MM.1S (cell line): ENCODE measurements at regions not wholly inside any gene's neighbourhood (a gene's known extent, or its start where the extent isn't known, plus 50 kb on each side); places are given as distances from the start of the nearest gene placed in this dataset.

Experiments
- DNase-seq: peaks from one replicate; pipeline ENCODE4 v3.0.0-alpha.2; 2015
- H2AFZ ChIP-seq: fragments of 300-600 bp; sonication (generic); 2 replicates; pipeline ENCODE4 v1.6.0; 2016; ENCODE audit warnings: antibody characterized with exemption, low read length
- H3F3A ChIP-seq: fragments of 300-600 bp; sonication (generic); 2 replicates; pipeline ENCODE4 v1.6.1; 2016; ENCODE audit warnings: mild to moderate bottlenecking, antibody characterized with exemption, low read length, moderate library complexity, mixed read lengths; ENCODE audit not compliant: insufficient read depth
- H3K27ac ChIP-seq: fragments of 300-600 bp; sonication (generic); 2 replicates; pipeline ENCODE4 v1.5.1; 2016; ENCODE audit warnings: mild to moderate bottlenecking, low read length
- H3K27me3 ChIP-seq: fragments of 300-600 bp; sonication (generic); replicated peaks from 2 replicates; pipeline ENCODE4 v1.6.0; 2016; ENCODE audit warnings: low read length; ENCODE audit not compliant: insufficient read depth
- H3K36me3 ChIP-seq: fragments of 300-600 bp; sonication (generic); replicated peaks from 2 replicates; pipeline ENCODE4 v1.6.1; 2016; ENCODE audit warnings: mild to moderate bottlenecking, low read length, mixed read lengths; ENCODE audit not compliant: insufficient read depth
- H3K4me1 ChIP-seq: fragments of 300-600 bp; sonication (generic); 2 replicates; pipeline ENCODE4 v1.6.1; 2016; ENCODE audit warnings: low read length, mixed read lengths
- H3K4me2 ChIP-seq: fragments of 300-600 bp; sonication (generic); 2 replicates; pipeline ENCODE4 v1.6.0; 2016; ENCODE audit warnings: low read depth, low read length
- H3K4me3 ChIP-seq: fragments of 300-600 bp; sonication (generic); 2 replicates; pipeline ENCODE4 v1.5.1; 2016; ENCODE audit warnings: low read length, mixed read lengths
- H3K79me2 ChIP-seq: fragments of 300-600 bp; sonication (generic); 2 replicates; pipeline ENCODE4 v1.6.1; 2016; ENCODE audit warnings: mixed run types, low read length, mixed read lengths
- H3K9ac ChIP-seq: fragments of 300-600 bp; sonication (generic); 2 replicates; pipeline ENCODE4 v1.6.1; 2016; ENCODE audit warnings: low read length, mixed read lengths
- H3K9me2 ChIP-seq: fragments of 300-600 bp; sonication (generic); replicated peaks from 2 replicates; pipeline ENCODE4 v1.6.1; 2016; ENCODE audit warnings: mild to moderate bottlenecking, low read length, mixed read lengths; ENCODE audit not compliant: insufficient read depth
- H3K9me3 ChIP-seq: fragments of 300-600 bp; sonication (generic); replicated peaks from 2 replicates; pipeline ENCODE4 v1.6.1; 2016; ENCODE audit warnings: mild to moderate bottlenecking, low read length, mixed read lengths; ENCODE audit not compliant: insufficient read depth
- H4K20me1 ChIP-seq: fragments of 300-600 bp; sonication (generic); 2 replicates; pipeline ENCODE4 v1.6.1; 2016; ENCODE audit warnings: mild to moderate bottlenecking, low read length, moderate library complexity, mixed read lengths; ENCODE audit not compliant: insufficient read depth
- EZH2 ChIP-seq: fragments of 300-600 bp; sonication (generic); optimal IDR thresholded peaks from 2 replicates; pipeline ENCODE3; 2017; ENCODE audit warnings: low read depth, mild to moderate bottlenecking, antibody characterized with exemption, low read length, mixed read lengths
- EZH2phosphoT487 ChIP-seq: fragments of 300-600 bp; sonication (generic); IDR thresholded peaks from 2 replicates; pipeline ENCODE4 v1.6.1; 2018; ENCODE audit warnings: antibody characterized with exemption, low read length
- TF ChIP-seq, protein P1 (sequence below): fragments of 300-600 bp; sonication (generic); IDR thresholded peaks from 2 replicates; pipeline ENCODE4 v1.5.1; 2016; ENCODE audit warnings: antibody characterized with exemption, low read length, mixed read lengths

DNA sequence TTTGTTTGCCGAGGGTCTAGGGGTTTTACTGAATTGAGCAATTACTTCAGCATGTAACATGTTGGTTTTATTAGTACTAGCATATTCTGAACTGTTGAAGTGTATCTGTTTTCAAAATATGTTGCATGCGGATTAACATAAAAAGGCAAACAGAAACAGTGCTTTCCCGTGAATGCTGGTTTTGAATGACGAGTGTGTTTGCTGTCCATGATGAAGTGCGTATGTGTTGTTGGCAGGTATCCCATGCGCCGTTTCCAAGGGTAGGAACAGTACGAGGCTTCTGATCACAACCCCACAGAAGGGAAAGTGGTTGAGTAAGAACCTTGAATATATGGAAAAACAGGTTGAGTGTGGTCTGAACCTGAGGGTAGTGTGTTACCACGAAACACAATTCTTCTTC, 232.9 kb downstream of the SAMD5 start:
- no peak for DNase-seq
- no peaks in the 10 kb centered on the region for H3K9me2 ChIP-seq
- no peaks in the 10 kb centered on the region for H3K36me3 ChIP-seq
- no peaks in the 10 kb centered on the region for H3K79me2 ChIP-seq
- H3K9me3 ChIP-seq: no peaks in the 10 kb centered on the region
- H3K4me2 ChIP-seq: no peak overlapping the region
- no peaks in the 10 kb centered on the region for H3K27me3 ChIP-seq
- no peak overlapping the region for H2AFZ ChIP-seq
- no peak overlapping the region for H3K9ac ChIP-seq
- no peaks in the 10 kb centered on the region for H3F3A ChIP-seq
- H3K4me3 ChIP-seq: no peak overlapping the region
- H3K27ac ChIP-seq: no peak overlapping the region
- H3K4me1 ChIP-seq: no peaks in the 10 kb centered on the region
- TF ChIP-seq EZH2phosphoT487 (no peak), EZH2 (no peak)
- TF ChIP-seq, protein P1, sequence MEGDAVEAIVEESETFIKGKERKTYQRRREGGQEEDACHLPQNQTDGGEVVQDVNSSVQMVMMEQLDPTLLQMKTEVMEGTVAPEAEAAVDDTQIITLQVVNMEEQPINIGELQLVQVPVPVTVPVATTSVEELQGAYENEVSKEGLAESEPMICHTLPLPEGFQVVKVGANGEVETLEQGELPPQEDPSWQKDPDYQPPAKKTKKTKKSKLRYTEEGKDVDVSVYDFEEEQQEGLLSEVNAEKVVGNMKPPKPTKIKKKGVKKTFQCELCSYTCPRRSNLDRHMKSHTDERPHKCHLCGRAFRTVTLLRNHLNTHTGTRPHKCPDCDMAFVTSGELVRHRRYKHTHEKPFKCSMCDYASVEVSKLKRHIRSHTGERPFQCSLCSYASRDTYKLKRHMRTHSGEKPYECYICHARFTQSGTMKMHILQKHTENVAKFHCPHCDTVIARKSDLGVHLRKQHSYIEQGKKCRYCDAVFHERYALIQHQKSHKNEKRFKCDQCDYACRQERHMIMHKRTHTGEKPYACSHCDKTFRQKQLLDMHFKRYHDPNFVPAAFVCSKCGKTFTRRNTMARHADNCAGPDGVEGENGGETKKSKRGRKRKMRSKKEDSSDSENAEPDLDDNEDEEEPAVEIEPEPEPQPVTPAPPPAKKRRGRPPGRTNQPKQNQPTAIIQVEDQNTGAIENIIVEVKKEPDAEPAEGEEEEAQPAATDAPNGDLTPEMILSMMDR: no peak
- no peaks in the 10 kb centered on the region for H4K20me1 ChIP-seq

GRCh38 chr6:147742440-147742839, 233.9 kb downstream of the SAMD5 start:
- Histone ChIP-seq H4K20me1 (no peaks in the 10 kb centered on the region), H2AFZ (no peak overlapping the region), H3K9me3 (no peaks in the 10 kb centered on the region), H3K36me3 (no peaks in the 10 kb centered on the region), H3K4me2 (no peak overlapping the region), H3F3A (no peaks in the 10 kb centered on the region), H3K27ac (no peak overlapping the region), H3K9me2 (no peaks in the 10 kb centered on the region), H3K4me1 (no peaks in the 10 kb centered on the region), H3K9ac (no peak overlapping the region), H3K27me3 (no peaks in the 10 kb centered on the region), H3K4me3 (no peak overlapping the region), H3K79me2 (no peaks in the 10 kb centered on the region)
- no peak for DNase-seq
- no peak for TF ChIP-seq EZH2

- Histone ChIP-seq H3K4me3 (no peak overlapping the region), H3K4me1 (no peaks in the 10 kb centered on the region), H4K20me1 (no peaks in the 10 kb centered on the region), H3F3A (no peaks in the 10 kb centered on the region), H2AFZ (no peak overlapping the region), H3K9me3 (no peaks in the 10 kb centered on the region), H3K36me3 (no peaks in the 10 kb centered on the region), H3K4me2 (no peak overlapping the region), H3K79me2 (no peaks in the 10 kb centered on the region), H3K9ac (no peak overlapping the region), H3K27me3 (no peaks in the 10 kb centered on the region), H3K27ac (no peak overlapping the region), H3K9me2 (no peaks in the 10 kb centered on the region)
- TF ChIP-seq EZH2phosphoT487 (no peak), EZH2 (no peak)
- TF ChIP-seq, protein P1: no peak
- no peak for DNase-seq
Observed at GRCh38 chr6:147744012-147744411, 235.5 kb downstream of the SAMD5 start.

DNA sequence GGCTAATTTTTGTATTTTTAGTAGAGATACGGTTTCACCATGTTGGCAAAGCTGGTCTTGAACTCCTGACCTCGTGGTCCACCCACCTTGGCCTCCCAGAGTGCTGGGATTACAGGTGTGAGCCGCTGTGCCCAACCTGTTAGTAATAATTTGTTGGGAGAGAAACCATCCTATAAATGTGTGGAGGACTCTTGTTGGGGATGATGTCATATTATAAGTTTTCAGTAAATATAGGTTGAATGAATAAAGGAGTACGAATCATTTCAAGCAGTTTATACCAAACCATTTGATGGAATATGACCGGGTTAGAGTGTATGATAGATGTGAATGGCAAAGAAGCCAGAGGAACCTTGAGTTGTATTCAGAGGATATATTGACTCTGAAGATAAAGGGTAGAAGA, 240.8 kb downstream of the SAMD5 start:
- Histone ChIP-seq H3K79me2 (no peaks in the 10 kb centered on the region), H3K27ac (no peak overlapping the region), H3F3A (no peaks in the 10 kb centered on the region), H3K9me3 (no peaks in the 10 kb centered on the region), H2AFZ (no peak overlapping the region), H3K27me3 (no peaks in the 10 kb centered on the region), H3K4me2 (no peak overlapping the region), H4K20me1 (no peaks in the 10 kb centered on the region), H3K9me2 (no peaks in the 10 kb centered on the region), H3K4me3 (no peak overlapping the region), H3K4me1 (no peaks in the 10 kb centered on the region), H3K9ac (no peak overlapping the region), H3K36me3 (no peaks in the 10 kb centered on the region)
- TF ChIP-seq, protein P1: no peak
- TF ChIP-seq EZH2phosphoT487 (no peak), EZH2 (no peak)
- DNase-seq: no peak
